K562 (cell line): ENCODE measurements at regions not wholly inside any gene's neighbourhood (a gene's known extent, or its start where the extent isn't known, plus 50 kb on each side); places are given as distances from the start of the nearest gene placed in this dataset.

Experiments used
- CEBPG ChIP-seq, 3 experiments: fragments of 200-800 bp in 1 of 3; sonication (Bioruptor generic) in 1 of 3; sonication (generic) in 1 of 3; formaldehyde crosslinking in 1 of 3; IDR thresholded peaks in 2 of 3; conservative IDR thresholded peaks in 1 of 3; 2 replicates each; pipeline versions ENCODE4 v1.6.1 to v1.8.0; 2016 to 2022; ENCODE audit warnings: missing compliant biosample characterization in 2 of 3, missing genetic modification characterization in 2 of 3, mild to moderate bottlenecking in 1 of 3, missing genetic modification reagents in 1 of 3
- E2F4 ChIP-seq: sonication (generic); formaldehyde crosslinking; IDR thresholded peaks from 2 replicates; pipeline ENCODE4 v1.8.0; 2022; ENCODE audit warnings: mild to moderate bottlenecking, low read depth, missing genetic modification reagents
- ELF2 ChIP-seq: fragments of 250-450 bp; sonication (Bioruptor Pico); IDR thresholded peaks from 2 replicates; pipeline ENCODE4 v1.5.0; 2021; ENCODE audit warnings: mild to moderate bottlenecking
- ESRRA ChIP-seq: fragments of 450-650 bp; IDR thresholded peaks from 2 replicates; pipeline ENCODE4 v1.6.1; 2014; ENCODE audit warnings: low read depth, mild to moderate bottlenecking, moderate library complexity, borderline replicate concordance
- FIP1L1 ChIP-seq: fragments of 200-400 bp; formaldehyde crosslinking; IDR thresholded peaks from 2 replicates; pipeline ENCODE4 v1.6.1; 2018; ENCODE audit warnings: mild to moderate bottlenecking, low read depth, low read length; ENCODE audit not compliant: poor library complexity, severe bottlenecking
- FOXA3 ChIP-seq, 2 experiments: fragments of 450-650 bp in 1 of 2; sonication (generic) in 1 of 2; formaldehyde crosslinking; IDR thresholded peaks in 1 of 2; conservative IDR thresholded peaks in 1 of 2; 2 replicates each; pipeline versions ENCODE4 v1.4.0 to v1.8.0; 2020 to 2022; ENCODE audit warnings: mild to moderate bottlenecking in 2 of 2, missing genetic modification reagents in 1 of 2
- NELFE ChIP-seq: IDR thresholded peaks from 2 replicates; pipeline ENCODE4 v1.6.1; 2011; ENCODE audit warnings: mild to moderate bottlenecking; ENCODE audit not compliant: insufficient read depth, insufficient read length
- SMARCE1 ChIP-seq: fragments of 450-650 bp; IDR thresholded peaks from 2 replicates; pipeline ENCODE4 v1.7.1; 2016; ENCODE audit warnings: mild to moderate bottlenecking
- TAF15 ChIP-seq: fragments of 200-400 bp; formaldehyde crosslinking; IDR thresholded peaks from 2 replicates; pipeline ENCODE4 v1.6.1; 2017; ENCODE audit warnings: mild to moderate bottlenecking, low read depth, low read length, moderate library complexity
- ZNF24 ChIP-seq: fragments of 450-650 bp; IDR thresholded peaks from 2 replicates; pipeline ENCODE4 v1.6.1; 2016
- ZNF280A ChIP-seq: fragments of 450-650 bp; IDR thresholded peaks from 2 replicates; pipeline ENCODE4 v1.6.1; 2018; ENCODE audit warnings: mild to moderate bottlenecking, low read depth; ENCODE audit not compliant: partially characterized antibody
- ZNF740 ChIP-seq, 3 experiments: fragments of 200-800 bp in 1 of 3; sonication (Bioruptor generic) in 1 of 3; sonication (generic) in 1 of 3; formaldehyde crosslinking in 1 of 3; IDR thresholded peaks; 2 replicates each; pipeline versions ENCODE4 v1.6.1 to v1.8.0; 2016 to 2022; ENCODE audit warnings: mild to moderate bottlenecking in 2 of 3, missing compliant biosample characterization in 2 of 3, missing genetic modification characterization in 2 of 3, missing genetic modification reagents in 1 of 3
- ZNF766 ChIP-seq: fragments of 200-800 bp; sonication (Bioruptor generic); conservative IDR thresholded peaks from 2 replicates; pipeline ENCODE4 v1.6.1; 2016; ENCODE audit warnings: missing genetic modification characterization, missing compliant biosample characterization
- TF ChIP-seq, protein P1 (sequence below), 3 experiments: IDR thresholded peaks in 2 of 3; conservative IDR thresholded peaks in 1 of 3; 2 replicates each; pipeline ENCODE4 v1.5.1; 2011 to 2012; ENCODE audit warnings: low read length in 3 of 3, mild to moderate bottlenecking in 3 of 3, control low read depth in 2 of 3, improper control_type of control experiment in 1 of 3, inconsistent platforms in 1 of 3, low read depth in 1 of 3, mixed read lengths in 1 of 3, moderate library complexity in 1 of 3; ENCODE audit not compliant: insufficient read depth in 2 of 3

DNA sequence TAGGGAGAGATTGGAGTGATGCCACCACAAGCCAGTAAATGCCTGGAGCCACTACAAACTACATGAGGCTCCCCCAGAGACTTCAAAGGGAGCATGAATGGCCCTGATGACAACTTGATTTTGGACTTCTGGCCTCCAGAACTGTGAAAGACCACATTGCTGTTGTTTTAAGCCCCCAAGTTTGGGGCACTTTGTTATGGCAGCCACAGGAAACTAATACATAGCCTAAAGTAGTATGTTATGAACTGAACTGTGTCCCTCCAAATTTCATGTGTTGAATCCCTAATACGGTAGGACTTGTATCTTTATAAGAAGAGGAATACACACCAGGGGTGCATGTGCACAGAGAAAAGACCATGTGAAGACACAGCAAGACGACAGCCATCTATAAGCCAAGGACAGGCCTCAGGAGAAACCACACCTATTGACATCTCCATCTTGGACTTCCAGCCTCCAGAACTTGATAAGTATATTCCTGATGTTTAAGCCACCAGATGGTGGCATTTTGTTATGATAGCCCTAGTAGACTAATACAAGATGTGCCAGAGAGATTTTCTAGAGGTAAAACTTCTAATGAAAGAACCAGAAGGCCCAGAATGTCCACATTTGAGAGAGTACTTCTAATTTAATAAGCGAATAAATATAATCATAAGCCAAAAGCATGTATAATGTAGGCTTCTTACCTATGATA is 127.1 kb upstream of the BMP4 start:
- TF ChIP-seq, protein P1, sequence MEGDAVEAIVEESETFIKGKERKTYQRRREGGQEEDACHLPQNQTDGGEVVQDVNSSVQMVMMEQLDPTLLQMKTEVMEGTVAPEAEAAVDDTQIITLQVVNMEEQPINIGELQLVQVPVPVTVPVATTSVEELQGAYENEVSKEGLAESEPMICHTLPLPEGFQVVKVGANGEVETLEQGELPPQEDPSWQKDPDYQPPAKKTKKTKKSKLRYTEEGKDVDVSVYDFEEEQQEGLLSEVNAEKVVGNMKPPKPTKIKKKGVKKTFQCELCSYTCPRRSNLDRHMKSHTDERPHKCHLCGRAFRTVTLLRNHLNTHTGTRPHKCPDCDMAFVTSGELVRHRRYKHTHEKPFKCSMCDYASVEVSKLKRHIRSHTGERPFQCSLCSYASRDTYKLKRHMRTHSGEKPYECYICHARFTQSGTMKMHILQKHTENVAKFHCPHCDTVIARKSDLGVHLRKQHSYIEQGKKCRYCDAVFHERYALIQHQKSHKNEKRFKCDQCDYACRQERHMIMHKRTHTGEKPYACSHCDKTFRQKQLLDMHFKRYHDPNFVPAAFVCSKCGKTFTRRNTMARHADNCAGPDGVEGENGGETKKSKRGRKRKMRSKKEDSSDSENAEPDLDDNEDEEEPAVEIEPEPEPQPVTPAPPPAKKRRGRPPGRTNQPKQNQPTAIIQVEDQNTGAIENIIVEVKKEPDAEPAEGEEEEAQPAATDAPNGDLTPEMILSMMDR (IDR thresholded peaks at IDR 0.05 in 2 of 3, conservative IDR thresholded peaks at IDR 0.05 in 1 of 3; ENCODE audit: insufficient read depth in 2 of 3, low read depth in 1 of 3, low read length in 3 of 3): no peak
- TF ChIP-seq ZNF740 (CRISPR knock-in tag; IDR thresholded peaks at IDR 0.05) (no peak), ZNF740 (tag; IDR thresholded peaks at IDR 0.05) (no peak), ZNF24 (no peak), SMARCE1 (no peak), ZNF766 (CRISPR knock-in tag) (no peak), CEBPG (CRISPR knock-in tag; IDR thresholded peaks at IDR 0.05) (no peak), CEBPG (tag; conservative IDR thresholded peaks at IDR 0.05 in 1 of 2, IDR thresholded peaks at IDR 0.05 in 1 of 2) (no peak), NELFE (no peak), E2F4 (CRISPR knock-in tag) (no peak), ESRRA (no peak), ZNF280A (no peak), ELF2 (CRISPR knock-in tag) (no peak), FOXA3 (CRISPR knock-in tag; conservative IDR thresholded peaks at IDR 0.05 in 1 of 2, IDR thresholded peaks at IDR 0.05 in 1 of 2) (no peak), FIP1L1 (no peak), TAF15 (no peak)
